ENCODE measurements at regions not wholly inside any gene's neighbourhood (a gene's known extent, or its start where the extent isn't known, plus 50 kb on each side); places are given as distances from the start of the nearest gene placed in this dataset.
"Not testable (repeated sequence)": the region's sequence is repeated elsewhere in the genome, so short reads cannot be mapped to it uniquely, and the experiment has no call there.

GRCh38 chr7:125222596-125222995, 293.0 kb upstream of the POT1 start:
- DNase-seq = no peak

GRCh38 chr7:125218076-125218475, 288.5 kb upstream of the POT1 start:
- no peak for DNase-seq

GRCh38 chr7:125201002-125201401, 271.4 kb upstream of the POT1 start:
- no peak for DNase-seq

GRCh38 chr7:125197731-125198393, 268.2 kb upstream of the POT1 start:
- DNase-seq = no peak

GRCh38 chr7:125195156-125195555, 265.5 kb upstream of the POT1 start:
- no peak for DNase-seq

- no peak for DNase-seq
Observed at GRCh38 chr7:125193263-125193662, 263.6 kb upstream of the POT1 start.

- no peak for DNase-seq
Observed at GRCh38 chr7:125184801-125185200, 255.2 kb upstream of the POT1 start.

- DNase-seq = not testable (repeated sequence)
Observed at GRCh38 chr7:125181569-125182267, 252.1 kb upstream of the POT1 start.

- no peak for DNase-seq
Observed at GRCh38 chr7:125173571-125173970, 243.9 kb upstream of the POT1 start.

- no peak for DNase-seq
Observed at GRCh38 chr7:125169088-125169487, 239.5 kb upstream of the POT1 start.

GRCh38 chr7:125154930-125155329, 225.3 kb upstream of the POT1 start:
- DNase-seq = no peak

- DNase-seq = no peak
Observed at GRCh38 chr7:125149151-125149550, 219.5 kb upstream of the POT1 start.

- DNase-seq = no peak
Observed at GRCh38 chr7:125147047-125147446, 217.4 kb upstream of the POT1 start.

GRCh38 chr7:125136755-125137532, 207.3 kb upstream of the POT1 start:
- DNase-seq = no peak

GRCh38 chr7:125136341-125136740, 206.7 kb upstream of the POT1 start:
- DNase-seq = no peak

GRCh38 chr7:125130173-125130572, 200.5 kb upstream of the POT1 start:
- no peak for DNase-seq

- DNase-seq = no peak
Observed at GRCh38 chr7:125127304-125127703, 197.7 kb upstream of the POT1 start.

GRCh38 chr7:125126376-125126775, 196.8 kb upstream of the POT1 start:
- no peak for DNase-seq

- no peak for DNase-seq
Observed at GRCh38 chr7:125125315-125125714, 195.7 kb upstream of the POT1 start.

- DNase-seq = no peak
Observed at GRCh38 chr7:125122173-125122572, 192.5 kb upstream of the POT1 start.

GRCh38 chr7:125119559-125120115, 190.0 kb upstream of the POT1 start:
- DNase-seq = no peak

- no peak for DNase-seq
Observed at GRCh38 chr7:125118444-125118843, 188.8 kb upstream of the POT1 start.

GRCh38 chr7:125112850-125113249, 183.2 kb upstream of the POT1 start:
- DNase-seq = no peak

- no peak for DNase-seq
Observed at GRCh38 chr7:125099519-125099918, 169.9 kb upstream of the POT1 start.

Data from SW 1271 (cell line).